AG10803 (cell line): ENCODE measurements at regions not wholly inside any gene's neighbourhood (a gene's known extent, or its start where the extent isn't known, plus 50 kb on each side); places are given as distances from the start of the nearest gene placed in this dataset.

ENCODE experiments used
- DNase-seq: peaks from one replicate; pipeline ENCODE4 v3.0.0; 2010; ENCODE audit warnings: low read depth
- H3K4me3 ChIP-seq: 2 replicates; pipeline ENCODE4 v1.5.1; 2011; ENCODE audit warnings: mild to moderate bottlenecking, low read length, control low read depth
- TF ChIP-seq, protein P1 (sequence below): conservative IDR thresholded peaks from 2 replicates; pipeline ENCODE4 v1.5.1; 2011; ENCODE audit warnings: mild to moderate bottlenecking, low read length, control low read depth, inconsistent platforms

DNA sequence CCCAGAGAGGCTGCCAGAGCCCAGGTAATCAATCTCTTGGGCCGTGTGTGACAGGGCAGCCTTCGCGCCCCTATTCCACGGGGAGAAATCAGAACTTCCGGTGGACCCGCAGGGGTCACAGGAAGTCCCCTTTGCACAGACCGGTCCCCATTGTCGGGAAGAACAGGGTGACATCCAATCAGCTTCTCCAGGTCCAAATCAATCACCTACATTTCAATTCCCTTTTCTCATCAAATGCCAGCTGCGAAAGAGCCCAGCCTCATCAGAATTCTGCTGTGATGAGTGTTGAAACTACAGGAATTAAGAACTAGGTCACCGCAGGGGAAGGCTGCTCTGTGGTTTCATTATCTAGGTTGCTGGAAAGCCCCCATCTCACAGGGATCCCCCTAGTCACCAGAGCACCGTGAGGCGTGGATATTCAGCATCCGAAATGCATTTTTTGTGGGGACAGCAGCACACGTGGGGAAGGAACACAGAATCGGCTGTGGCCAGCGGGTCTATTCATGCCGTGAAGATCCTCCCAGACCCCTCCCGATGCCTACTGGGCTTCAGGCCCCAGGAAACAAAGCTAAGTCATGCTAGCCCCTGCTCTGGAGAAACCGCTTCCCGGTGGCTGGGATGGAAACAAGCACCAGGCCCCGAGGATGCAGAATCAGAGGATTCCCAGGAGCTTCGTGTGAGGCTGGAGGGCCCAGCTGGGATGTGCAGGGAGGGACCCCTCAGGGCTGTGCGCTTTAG is 193.7 kb upstream of the ID2 start:
- DNase-seq: no peak
- TF ChIP-seq, protein P1, sequence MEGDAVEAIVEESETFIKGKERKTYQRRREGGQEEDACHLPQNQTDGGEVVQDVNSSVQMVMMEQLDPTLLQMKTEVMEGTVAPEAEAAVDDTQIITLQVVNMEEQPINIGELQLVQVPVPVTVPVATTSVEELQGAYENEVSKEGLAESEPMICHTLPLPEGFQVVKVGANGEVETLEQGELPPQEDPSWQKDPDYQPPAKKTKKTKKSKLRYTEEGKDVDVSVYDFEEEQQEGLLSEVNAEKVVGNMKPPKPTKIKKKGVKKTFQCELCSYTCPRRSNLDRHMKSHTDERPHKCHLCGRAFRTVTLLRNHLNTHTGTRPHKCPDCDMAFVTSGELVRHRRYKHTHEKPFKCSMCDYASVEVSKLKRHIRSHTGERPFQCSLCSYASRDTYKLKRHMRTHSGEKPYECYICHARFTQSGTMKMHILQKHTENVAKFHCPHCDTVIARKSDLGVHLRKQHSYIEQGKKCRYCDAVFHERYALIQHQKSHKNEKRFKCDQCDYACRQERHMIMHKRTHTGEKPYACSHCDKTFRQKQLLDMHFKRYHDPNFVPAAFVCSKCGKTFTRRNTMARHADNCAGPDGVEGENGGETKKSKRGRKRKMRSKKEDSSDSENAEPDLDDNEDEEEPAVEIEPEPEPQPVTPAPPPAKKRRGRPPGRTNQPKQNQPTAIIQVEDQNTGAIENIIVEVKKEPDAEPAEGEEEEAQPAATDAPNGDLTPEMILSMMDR: no peak
- no peak overlapping the region for H3K4me3 ChIP-seq

DNA sequence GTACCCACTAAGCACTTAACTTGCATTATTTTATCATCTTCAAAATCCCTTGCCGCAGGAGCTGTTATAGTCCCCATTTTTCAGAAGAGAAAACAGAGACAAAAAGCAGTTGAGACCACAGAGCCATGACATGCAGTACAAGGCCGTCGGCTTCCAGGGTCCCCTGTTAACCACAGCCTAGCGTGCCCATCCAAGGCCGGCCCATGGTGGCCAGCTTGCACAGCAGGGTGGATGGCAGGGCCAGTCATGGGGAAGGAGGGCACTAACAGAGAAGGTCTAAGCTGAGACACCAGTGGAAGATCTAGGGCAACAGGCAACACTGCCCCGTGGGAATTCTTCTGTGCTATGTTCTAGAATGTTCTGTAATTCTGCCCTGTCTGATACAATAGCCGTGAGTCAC is 192.6 kb upstream of the ID2 start:
- TF ChIP-seq, protein P1: no peak
- DNase-seq: no peak
- no peak overlapping the region for H3K4me3 ChIP-seq

DNA sequence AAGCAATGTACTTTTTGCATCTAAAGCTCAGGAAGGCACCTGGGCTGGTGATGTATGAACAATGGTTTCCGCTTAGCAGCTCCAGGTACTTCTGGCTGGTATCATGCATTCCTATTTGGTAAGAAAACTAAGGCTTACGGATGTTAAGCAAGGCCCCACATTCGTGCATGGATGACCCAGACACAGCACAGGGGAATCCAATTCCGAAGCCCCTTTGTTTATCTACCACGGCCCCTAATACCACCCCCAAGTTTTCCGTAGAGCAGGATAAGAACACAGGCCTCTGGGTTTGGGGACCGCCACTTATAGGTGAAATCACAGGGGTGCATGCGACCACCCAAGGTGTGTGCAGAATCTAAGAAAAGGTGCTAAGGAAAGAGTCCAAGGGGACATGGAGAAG is 192.1 kb upstream of the ID2 start:
- TF ChIP-seq, protein P1: no peak
- DNase-seq: no peak
- H3K4me3 ChIP-seq: no peak overlapping the region

DNA sequence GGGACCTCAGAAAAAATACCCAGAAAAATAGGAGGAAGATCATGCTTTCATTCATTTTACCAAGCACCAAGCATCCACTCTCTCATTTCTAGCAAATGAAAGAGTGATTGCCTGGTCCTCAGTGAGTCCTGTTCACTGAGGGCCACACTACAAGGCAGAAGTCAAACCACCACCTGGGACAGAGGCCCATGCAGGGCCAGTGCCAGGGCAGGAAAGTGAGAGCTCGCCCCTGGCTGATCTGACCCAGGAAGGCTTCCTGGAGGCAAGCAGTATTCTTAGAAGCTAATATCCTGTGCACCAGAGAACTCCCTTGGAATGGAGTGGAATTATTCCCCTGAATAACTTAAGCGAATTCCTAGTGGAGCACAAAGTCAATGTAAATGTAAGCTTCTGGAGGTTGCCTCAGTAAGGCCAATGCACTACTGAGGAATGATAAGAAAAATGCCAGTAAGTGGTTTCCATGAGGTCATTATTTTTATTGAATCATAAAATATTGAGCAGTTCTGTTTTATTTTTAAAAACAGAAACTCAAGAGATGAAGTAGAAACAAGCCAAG is 191.6 kb upstream of the ID2 start:
- TF ChIP-seq, protein P1: no peak
- no peak overlapping the region for H3K4me3 ChIP-seq
- no peak for DNase-seq

DNA sequence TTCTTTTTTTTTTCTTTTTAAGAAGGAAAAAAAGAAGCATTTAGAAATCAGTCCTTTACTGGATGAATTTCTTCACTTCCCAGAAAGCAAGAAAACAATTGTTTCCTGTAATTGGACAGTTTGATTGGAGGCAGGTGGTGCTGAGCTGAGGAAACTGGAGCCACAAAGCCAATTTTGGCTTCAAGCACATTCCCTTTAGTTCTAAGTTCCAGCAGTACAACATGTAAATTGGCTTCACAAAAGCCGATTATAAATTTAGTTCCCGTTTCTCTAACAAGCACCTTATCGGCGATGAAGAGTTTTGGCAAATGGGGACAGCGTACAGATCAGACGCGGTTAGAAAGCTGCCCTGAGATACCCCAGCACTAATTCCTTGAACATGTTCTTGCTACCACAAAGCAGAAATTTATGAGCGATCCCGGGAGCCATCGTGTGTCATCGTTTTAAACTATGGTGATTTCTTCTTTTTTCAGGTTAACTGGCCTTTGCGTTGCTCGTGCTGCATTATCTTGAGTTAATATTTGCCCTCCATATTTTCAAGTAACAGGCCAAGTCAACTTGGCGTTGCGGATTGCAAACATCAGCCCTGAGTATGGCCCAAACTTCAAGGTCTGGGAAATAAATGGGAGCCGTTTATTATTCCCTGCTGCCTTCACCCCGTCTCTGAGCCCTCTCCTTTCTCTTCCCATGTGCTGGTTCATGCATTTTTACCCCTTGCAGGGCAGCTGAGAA is 190.4 kb upstream of the ID2 start:
- TF ChIP-seq, protein P1: no peak
- no peak overlapping the region; the same call in 1 of the 2 replicates for H3K4me3 ChIP-seq
- DNase-seq: peak; percentile 65

DNA sequence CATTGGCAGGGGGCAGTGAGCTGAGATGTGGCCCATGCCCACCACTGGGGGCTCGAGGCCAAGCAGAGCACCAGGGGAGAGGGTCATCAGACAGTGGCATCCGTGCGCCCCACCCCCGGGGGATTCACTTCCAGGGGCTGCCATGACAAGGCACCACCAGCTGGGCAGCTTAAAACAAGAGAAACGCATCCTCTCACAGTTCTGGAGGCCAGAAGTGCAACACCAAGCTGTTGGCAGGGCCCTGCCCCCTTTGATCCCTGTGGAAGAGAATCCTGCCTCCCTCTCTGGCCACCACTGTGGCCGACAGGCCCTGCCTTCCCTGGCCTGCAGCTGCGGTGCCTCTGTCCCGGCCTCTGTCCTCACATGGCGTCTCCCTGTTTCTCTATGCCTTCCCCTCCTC is 187.7 kb upstream of the ID2 start:
- DNase-seq: no peak
- H3K4me3 ChIP-seq: no peak overlapping the region
- TF ChIP-seq, protein P1: no peak
